NB4 (cell line): ENCODE measurements at regions not wholly inside any gene's neighbourhood (a gene's known extent, or its start where the extent isn't known, plus 50 kb on each side); places are given as distances from the start of the nearest gene placed in this dataset.

Source experiments
- DNase-seq: peaks from one replicate; pipeline ENCODE4 v3.0.0; 2010; ENCODE audit warnings: low read depth
- H3K4me3 ChIP-seq: one replicate; pipeline ENCODE4 v1.5.1; 2011; ENCODE audit warnings: mild to moderate bottlenecking, low read depth, low read length, moderate library complexity
- CTCF ChIP-seq: IDR thresholded peaks from one replicate; pipeline ENCODE4 v1.5.1; 2012; ENCODE audit warnings: low read depth, low read length
- MAX ChIP-seq: IDR thresholded peaks from 2 replicates; pipeline ENCODE4 v1.6.1; 2011; ENCODE audit warnings: low read depth, low read length
- MYC ChIP-seq: IDR thresholded peaks from 2 replicates; pipeline ENCODE4 v1.6.1; 2011; ENCODE audit warnings: low read depth, low read length
- POLR2A ChIP-seq: IDR thresholded peaks from 2 replicates; pipeline ENCODE4 v1.6.1; 2011; ENCODE audit warnings: mild to moderate bottlenecking; ENCODE audit not compliant: insufficient read length; ENCODE audit errors: extremely low read depth

DNA sequence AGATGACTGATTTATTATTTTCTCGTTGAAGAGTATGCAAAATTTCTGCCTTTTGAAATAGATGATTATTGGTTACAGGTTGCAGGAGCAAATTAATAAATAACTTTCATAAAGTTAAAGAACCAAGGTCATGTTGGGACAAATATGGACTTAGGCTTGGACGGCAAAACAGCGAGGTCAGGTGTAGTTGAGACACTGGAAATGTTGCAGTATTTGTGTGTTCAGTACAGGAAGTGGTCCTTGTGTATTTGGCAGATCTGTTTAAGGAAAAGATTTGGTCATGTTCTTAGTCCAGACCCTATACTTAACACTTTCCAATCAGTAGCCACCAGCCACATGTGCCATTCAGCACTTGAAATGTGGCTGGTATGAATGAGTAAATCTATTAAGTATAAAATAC lies 486.5 kb downstream of the TDRD15 start:
- H3K4me3 ChIP-seq: no peak overlapping the region
- DNase-seq: no peak
- TF ChIP-seq MAX (no peak), CTCF (no peak), MYC (no peak), POLR2A (no peak)

DNA sequence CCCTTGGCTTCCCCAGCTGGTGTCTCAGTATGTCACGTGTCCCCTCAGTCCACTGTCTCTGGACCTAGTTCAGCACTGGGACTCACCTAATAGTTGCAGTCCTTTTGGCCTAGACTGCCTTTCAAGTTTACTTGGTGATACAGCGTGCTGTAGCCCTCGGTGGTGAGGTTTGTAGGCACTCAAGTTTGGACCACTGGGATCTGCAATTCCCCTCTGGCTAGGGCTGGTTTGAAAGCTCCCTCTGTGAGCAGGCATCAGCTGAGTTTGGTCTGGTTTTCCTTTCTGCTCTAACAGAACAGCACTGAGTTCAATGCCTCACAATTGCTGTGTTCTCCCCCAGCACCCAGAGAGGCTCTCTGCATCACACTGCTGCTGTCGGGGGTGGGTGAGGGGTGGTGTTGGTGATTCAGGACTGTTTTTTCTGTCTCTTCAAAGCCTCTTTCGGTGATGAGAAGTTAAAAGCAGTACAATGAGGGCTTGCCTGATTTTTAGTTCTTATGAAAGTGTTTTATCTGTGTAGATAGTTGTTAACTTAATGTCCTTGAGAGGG lies 494.2 kb downstream of the TDRD15 start:
- TF ChIP-seq MAX: no peak
- TF ChIP-seq POLR2A: no peak
- no peak for TF ChIP-seq CTCF
- TF ChIP-seq MYC: no peak
- no peak overlapping the region for H3K4me3 ChIP-seq
- no peak for DNase-seq

- no peak for TF ChIP-seq CTCF
- H3K4me3 ChIP-seq: no peak overlapping the region
- DNase-seq: no peak
Measured at GRCh38 chr2:21620771-21621170, 497.0 kb downstream of the TDRD15 start.

DNA sequence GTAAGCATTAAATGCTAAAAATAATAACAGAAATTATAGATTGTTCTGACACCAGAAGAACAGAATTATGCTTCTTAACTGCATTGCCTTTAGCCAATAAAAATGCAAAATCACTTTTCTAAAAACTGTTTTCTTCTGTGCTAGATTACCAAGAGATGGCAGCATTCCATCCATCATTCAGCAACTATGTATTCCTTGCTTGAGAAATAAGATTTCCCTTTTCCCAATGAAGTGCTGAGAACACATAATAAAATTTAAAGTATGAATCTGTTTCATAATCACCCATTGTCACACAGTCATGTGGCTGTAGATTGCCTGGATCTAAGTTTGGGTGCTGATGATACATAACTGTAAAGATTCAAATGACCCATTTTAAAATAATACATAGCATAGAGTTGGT lies 504.2 kb downstream of the TDRD15 start:
- no peak overlapping the region for H3K4me3 ChIP-seq
- TF ChIP-seq CTCF (no peak), POLR2A (no peak), MAX (no peak), MYC (no peak)
- DNase-seq: no peak

DNA sequence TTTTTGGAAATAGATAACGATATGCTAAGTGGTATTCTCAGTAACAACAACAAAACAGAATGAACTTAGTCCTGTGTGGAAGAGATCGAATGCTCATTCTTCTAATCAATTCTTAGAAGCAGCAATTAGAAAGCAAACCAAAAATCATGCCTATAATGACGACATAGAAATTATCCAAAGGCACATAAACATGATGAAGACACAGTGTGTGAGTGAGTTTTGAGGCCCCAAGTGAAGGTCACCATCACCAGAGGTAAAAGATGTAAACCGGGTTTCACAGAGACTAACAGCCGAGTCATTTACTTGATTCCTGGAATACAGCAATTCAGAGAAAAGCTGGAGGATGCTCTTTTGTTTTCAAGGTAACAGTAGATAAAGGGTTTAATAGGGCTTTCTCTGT lies 509.2 kb downstream of the TDRD15 start:
- no peak for TF ChIP-seq POLR2A
- no peak for TF ChIP-seq CTCF
- TF ChIP-seq MAX: no peak
- no peak for TF ChIP-seq MYC
- no peak overlapping the region for H3K4me3 ChIP-seq
- no peak for DNase-seq

DNA sequence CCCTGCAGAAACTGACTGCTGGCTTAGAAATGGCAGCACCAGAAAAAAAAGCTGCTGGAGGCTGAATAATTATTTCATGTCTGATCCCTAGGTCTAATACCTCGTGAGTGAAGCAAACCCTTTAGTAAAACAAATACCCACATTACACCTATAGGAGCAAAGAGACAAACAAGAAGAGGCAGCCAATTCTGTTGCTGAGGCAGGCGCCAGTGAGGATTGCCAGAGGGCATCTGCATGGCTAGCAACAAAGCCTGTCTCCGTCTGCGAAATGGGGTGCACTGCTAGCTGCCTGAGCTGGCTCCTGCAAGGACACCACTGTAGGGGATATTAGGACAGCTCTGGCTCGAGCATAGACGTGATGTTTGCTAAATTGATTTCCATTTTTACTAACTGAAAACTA lies 509.7 kb downstream of the TDRD15 start:
- no peak overlapping the region for H3K4me3 ChIP-seq
- TF ChIP-seq POLR2A (no peak), MAX (no peak), CTCF (no peak), MYC (no peak)
- DNase-seq: no peak
